WI38 (cell line): ENCODE measurements at regions not wholly inside any gene's neighbourhood (a gene's known extent, or its start where the extent isn't known, plus 50 kb on each side); places are given as distances from the start of the nearest gene placed in this dataset.

Source experiments
- H3K4me3 ChIP-seq: 2 replicates; pipeline ENCODE4 v1.5.1; 2011; ENCODE audit warnings: low read depth, mild to moderate bottlenecking, control low read depth, low read length
- CTCF ChIP-seq: IDR thresholded peaks from 2 replicates; pipeline ENCODE4 v1.5.1; 2012; ENCODE audit warnings: low read depth, mild to moderate bottlenecking, control low read depth, low read length

GRCh38 chr10:106086391-106086790 lies 1078.1 kb downstream of the SORCS1 start:
- TF ChIP-seq CTCF = no peak
- H3K4me3 ChIP-seq = no peak overlapping the region

- no peak for TF ChIP-seq CTCF
- no peak overlapping the region for H3K4me3 ChIP-seq
Measured at GRCh38 chr10:106083572-106083971, 1080.9 kb downstream of the SORCS1 start.

GRCh38 chr10:106082865-106083264 lies 1081.6 kb downstream of the SORCS1 start:
- no peak for TF ChIP-seq CTCF
- no peak overlapping the region for H3K4me3 ChIP-seq

GRCh38 chr10:106078895-106079576 lies 1085.5 kb downstream of the SORCS1 start:
- no peak for TF ChIP-seq CTCF

GRCh38 chr10:106076496-106076895 lies 1088.0 kb downstream of the SORCS1 start:
- H3K4me3 ChIP-seq = no peak overlapping the region
- TF ChIP-seq CTCF = no peak

More at GRCh38 chr10:106078895-106079576, 1085.5 kb downstream of the SORCS1 start:
- H3K4me3 ChIP-seq = no peak overlapping the region

GRCh38 chr10:106053061-106053460 lies 1111.4 kb downstream of the SORCS1 start:
- no peak overlapping the region for H3K4me3 ChIP-seq
- TF ChIP-seq CTCF = no peak

GRCh38 chr10:106044503-106044902 lies 1120.0 kb downstream of the SORCS1 start:
- H3K4me3 ChIP-seq = no peak overlapping the region
- no peak for TF ChIP-seq CTCF
